Loucy (cell line): ENCODE measurements at regions not wholly inside any gene's neighbourhood (a gene's known extent, or its start where the extent isn't known, plus 50 kb on each side); places are given as distances from the start of the nearest gene placed in this dataset.

Experiments used
- H2AFZ ChIP-seq: fragments of 200-600 bp; sonication (generic); 2 replicates; pipeline ENCODE4 v1.6.0; 2016; ENCODE audit warnings: antibody characterized with exemption, mild to moderate bottlenecking, low read length, moderate library complexity
- H3F3A ChIP-seq: fragments of 200-600 bp; 2 replicates; pipeline ENCODE4 v1.6.0; 2016; ENCODE audit warnings: antibody characterized with exemption, low read depth, mild to moderate bottlenecking
- H3K27me3 ChIP-seq: fragments of 200-600 bp; sonication (generic); 2 replicates; pipeline ENCODE4 v1.6.1; 2014; ENCODE audit warnings: low read length, mild to moderate bottlenecking; ENCODE audit not compliant: insufficient read depth, poor library complexity, severe bottlenecking
- H3K36me3 ChIP-seq: fragments of 200-600 bp; sonication (generic); 2 replicates; pipeline ENCODE4 v1.6.1; 2016; ENCODE audit warnings: low read length; ENCODE audit not compliant: insufficient read depth
- H3K4me1 ChIP-seq: fragments of 200-600 bp; sonication (generic); 2 replicates; pipeline ENCODE4 v1.5.1; 2014; ENCODE audit warnings: low read length, mild to moderate bottlenecking; ENCODE audit not compliant: insufficient read depth, poor library complexity, severe bottlenecking
- H3K4me2 ChIP-seq: fragments of 200-600 bp; sonication (generic); 2 replicates; pipeline ENCODE4 v1.6.0; 2014; ENCODE audit warnings: antibody characterized with exemption, low read length, low read depth, mild to moderate bottlenecking; ENCODE audit not compliant: poor library complexity, severe bottlenecking
- H3K4me3 ChIP-seq: fragments of 200-600 bp; sonication (generic); 2 replicates; pipeline ENCODE4 v1.5.1; 2014; ENCODE audit warnings: low read length, mild to moderate bottlenecking, mixed read lengths; ENCODE audit not compliant: poor library complexity, severe bottlenecking
- H3K79me2 ChIP-seq: fragments of 200-600 bp; sonication (generic); 2 replicates; pipeline ENCODE4 v1.6.1; 2014; ENCODE audit warnings: low read length; ENCODE audit not compliant: insufficient read depth
- H3K9ac ChIP-seq: fragments of 200-600 bp; sonication (generic); 2 replicates; pipeline ENCODE4 v1.6.0; 2014; ENCODE audit warnings: mild to moderate bottlenecking, low read depth, low read length, moderate library complexity; ENCODE audit not compliant: poor library complexity, severe bottlenecking
- H3K9me2 ChIP-seq: fragments of 200-600 bp; sonication (generic); replicated peaks from 2 replicates; pipeline ENCODE4 v1.6.1; 2016; ENCODE audit warnings: low read depth, low read length, mixed read lengths
- H3K9me3 ChIP-seq: fragments of 200-600 bp; sonication (generic); 2 replicates; pipeline ENCODE4 v1.6.1; 2014; ENCODE audit warnings: mild to moderate bottlenecking, antibody characterized with exemption, low read length, low read depth; ENCODE audit not compliant: insufficient read depth
- H4K20me1 ChIP-seq: fragments of 200-600 bp; sonication (generic); 2 replicates; pipeline ENCODE4 v1.6.0; 2014; ENCODE audit warnings: antibody characterized with exemption, low read length, mild to moderate bottlenecking; ENCODE audit not compliant: insufficient read depth, poor library complexity, severe bottlenecking
- CTCF ChIP-seq: fragments of 200-600 bp; sonication (generic); conservative IDR thresholded peaks from 2 replicates; pipeline ENCODE4 v1.5.1; 2014; ENCODE audit warnings: mild to moderate bottlenecking, antibody characterized with exemption, low read length
- EZH2phosphoT487 ChIP-seq: fragments of 200-600 bp; IDR thresholded peaks from 2 replicates; pipeline ENCODE4 v1.6.1; 2018; ENCODE audit warnings: antibody characterized with exemption, mild to moderate bottlenecking, moderate library complexity, borderline replicate concordance

GRCh38 chr9:12276505-12276904 is 416.7 kb upstream of the TYRP1 start:
- no peak overlapping the region for H3K4me2 ChIP-seq
- TF ChIP-seq EZH2phosphoT487 (no peak), CTCF (no peak)
- H3K79me2 ChIP-seq: no peaks in the 10 kb centered on the region
- no peaks in the 10 kb centered on the region for H3K36me3 ChIP-seq
- H3K9me3 ChIP-seq: no peaks in the 10 kb centered on the region
- no peaks in the 10 kb centered on the region for H3K4me1 ChIP-seq
- H3K27me3 ChIP-seq: no peaks in the 10 kb centered on the region
- no peaks in the 10 kb centered on the region for H3K9me2 ChIP-seq
- H3F3A ChIP-seq: no peaks in the 10 kb centered on the region
- H4K20me1 ChIP-seq: no peaks in the 10 kb centered on the region
- no peak overlapping the region for H3K4me3 ChIP-seq
- H3K9ac ChIP-seq: no peak overlapping the region
- no peak overlapping the region for H2AFZ ChIP-seq

GRCh38 chr9:12289711-12290110 is 403.5 kb upstream of the TYRP1 start:
- Histone ChIP-seq H3F3A (no peaks in the 10 kb centered on the region), H4K20me1 (no peaks in the 10 kb centered on the region), H3K4me3 (no peak overlapping the region), H3K4me1 (no peaks in the 10 kb centered on the region), H3K9me3 (no peaks in the 10 kb centered on the region), H2AFZ (no peak overlapping the region), H3K27me3 (no peaks in the 10 kb centered on the region), H3K36me3 (no peaks in the 10 kb centered on the region), H3K79me2 (no peaks in the 10 kb centered on the region), H3K9ac (no peak overlapping the region), H3K9me2 (no peaks in the 10 kb centered on the region), H3K4me2 (no peak overlapping the region)
- TF ChIP-seq EZH2phosphoT487 (no peak), CTCF (no peak)

DNA sequence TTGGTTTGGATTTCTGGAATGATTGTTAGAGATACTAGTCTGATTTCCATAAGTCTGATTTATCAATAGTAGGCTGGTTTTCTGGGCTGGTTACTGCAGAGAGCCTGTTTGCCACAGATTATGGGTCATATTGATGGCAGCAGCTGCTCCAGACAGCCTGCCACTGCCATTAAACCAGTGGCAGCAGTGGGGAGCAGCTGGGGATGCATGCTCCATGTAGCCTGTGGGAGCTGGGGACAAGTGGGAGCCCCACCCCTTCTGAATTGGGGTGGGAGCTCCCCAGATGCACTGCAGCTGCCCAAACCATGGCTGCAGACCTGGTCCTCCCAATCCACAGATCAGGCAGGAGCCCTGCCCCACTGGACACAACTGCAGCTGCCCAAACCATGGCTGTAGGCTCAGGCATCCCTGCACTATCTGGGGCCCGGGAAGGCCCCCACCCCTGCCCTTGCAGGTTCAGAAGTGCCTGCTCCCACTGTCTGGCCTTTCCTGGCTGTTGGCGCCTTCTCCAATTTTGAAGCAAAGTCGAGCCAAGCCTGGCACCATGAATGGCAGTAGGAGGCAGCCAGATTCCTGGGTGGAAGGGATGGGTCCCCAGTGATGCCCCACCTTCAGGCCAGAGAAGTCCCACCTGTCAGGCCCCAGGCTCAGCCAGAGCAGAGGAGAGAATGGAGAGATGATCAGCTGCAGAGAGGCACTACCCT is 402.9 kb upstream of the TYRP1 start:
- Histone ChIP-seq H4K20me1 (no peaks in the 10 kb centered on the region), H3K79me2 (no peaks in the 10 kb centered on the region), H2AFZ (no peak overlapping the region), H3K9me3 (no peaks in the 10 kb centered on the region), H3K9me2 (no peaks in the 10 kb centered on the region), H3K27me3 (no peaks in the 10 kb centered on the region), H3K9ac (no peak overlapping the region), H3K4me2 (no peak overlapping the region), H3K4me1 (no peaks in the 10 kb centered on the region), H3F3A (no peaks in the 10 kb centered on the region), H3K4me3 (no peak overlapping the region), H3K36me3 (no peaks in the 10 kb centered on the region)
- TF ChIP-seq CTCF: no peak
- no peak for TF ChIP-seq EZH2phosphoT487
